ENCODE measurements at regions not wholly inside any gene's neighbourhood (a gene's known extent, or its start where the extent isn't known, plus 50 kb on each side); places are given as distances from the start of the nearest gene placed in this dataset.

- no peak overlapping the region for H2AFZ ChIP-seq
- H3K4me3 ChIP-seq: no peak overlapping the region
- no peak for ATAC-seq
- TF ChIP-seq ZNF462 (CRISPR knock-in tag; IDR thresholded peaks at IDR 0.05): no peak
- TF ChIP-seq JUNB (IDR thresholded peaks at IDR 0.05; ENCODE audit: unreplicated experiment): no peak
- no peak for TF ChIP-seq POLR2AphosphoS5 (IDR thresholded peaks at IDR 0.05; ENCODE audit: low read depth)
- no peak for TF ChIP-seq CREB1 (CRISPR knock-in tag; IDR thresholded peaks at IDR 0.05; ENCODE audit: low read depth)
- TF ChIP-seq STAT1 (IDR thresholded peaks at IDR 0.05; ENCODE audit: unreplicated experiment): no peak
- TF ChIP-seq REST (IDR thresholded peaks at IDR 0.05; ENCODE audit: unreplicated experiment): no peak
- TF ChIP-seq EZH2 (IDR thresholded peaks at IDR 0.05; ENCODE audit: low read depth, unreplicated experiment): no peak
- no peak for TF ChIP-seq ZNF114 (CRISPR knock-in tag; IDR thresholded peaks at IDR 0.05)
- TF ChIP-seq EZH2phosphoT487 (IDR thresholded peaks at IDR 0.05; ENCODE audit: unreplicated experiment): no peak
- TF ChIP-seq NANOG (IDR thresholded peaks at IDR 0.05; ENCODE audit: borderline replicate concordance): no peak
- no peak for TF ChIP-seq ETS1 (IDR thresholded peaks at IDR 0.05)
- TF ChIP-seq ZNF331 (CRISPR knock-in tag; IDR thresholded peaks at IDR 0.05; ENCODE audit: low read depth): no peak
- TF ChIP-seq CTCF (conservative IDR thresholded peaks at IDR 0.05; ENCODE audit: low read depth in 2 of 2): no peak
- H3K79me2 ChIP-seq (replicated peaks; ENCODE audit: insufficient read depth): no peaks in the 10 kb centered on the region
- H3K27ac ChIP-seq (ENCODE audit: low read depth): no peak overlapping the region
- peaks cover 8% of the 10 kb centered on the region for H3K9me2 ChIP-seq (ENCODE audit: insufficient read depth)
- H3F3A ChIP-seq (replicated peaks; ENCODE audit: low read depth): no peaks in the 10 kb centered on the region
- Mint-ChIP-seq H3K4me1 (peaks cover 3% of the 10 kb centered on the region; the same call in 2 of the 3 replicates), H3K27ac (no peak overlapping the region), H3K4me3 (no peak overlapping the region), H3K9me3 (peaks cover 3% of the 10 kb centered on the region; the same call in 1 of the 3 replicates), H3K36me3 (ENCODE audit: low read depth) (no peaks in the 10 kb centered on the region), H3K27me3 (ENCODE audit: insufficient read depth, low read depth, poor library complexity) (no peaks in the 10 kb centered on the region)
- DNase-seq (ENCODE audit: low spot score): no peak
- H3K4me1 ChIP-seq (ENCODE audit: insufficient read depth): no peaks in the 10 kb centered on the region
- no peaks in the 10 kb centered on the region; the same call in 1 of the 2 replicates for H3K27me3 ChIP-seq (ENCODE audit: insufficient read depth)
- H4K20me1 ChIP-seq (replicated peaks; ENCODE audit: insufficient read depth): no peaks in the 10 kb centered on the region
- no peaks in the 10 kb centered on the region for H3K36me3 ChIP-seq (ENCODE audit: insufficient read depth)
- no peak overlapping the region for H3K4me2 ChIP-seq
Observed at GRCh38 chr6:144935181-144935580, 650.0 kb downstream of the UTRN start.

Data from GM23338 (cell line).